Retinal pigment epithelial cell (primary cell): ENCODE measurements at regions not wholly inside any gene's neighbourhood (a gene's known extent, or its start where the extent isn't known, plus 50 kb on each side); places are given as distances from the start of the nearest gene placed in this dataset.
"Not testable (repeated sequence)": the region's sequence is repeated elsewhere in the genome, so short reads cannot be mapped to it uniquely, and the experiment has no call there.

Experiments used
- DNase-seq: peaks from one replicate; pipeline ENCODE4 v3.0.0-alpha.2; 2010; ENCODE audit warnings: low read depth
- H3K4me3 ChIP-seq: 2 replicates; pipeline ENCODE4 v1.5.1; 2011; ENCODE audit warnings: mild to moderate bottlenecking, low read length, control low read depth, moderate library complexity
- TF ChIP-seq, protein P1 (sequence below): conservative IDR thresholded peaks from 2 replicates; pipeline ENCODE4 v1.5.1; 2011; ENCODE audit warnings: low read depth, low read length, control low read depth, inconsistent platforms

GRCh38 chr2:75407038-75407530 is 153.7 kb downstream of the EVA1A start:
- TF ChIP-seq, protein P1, sequence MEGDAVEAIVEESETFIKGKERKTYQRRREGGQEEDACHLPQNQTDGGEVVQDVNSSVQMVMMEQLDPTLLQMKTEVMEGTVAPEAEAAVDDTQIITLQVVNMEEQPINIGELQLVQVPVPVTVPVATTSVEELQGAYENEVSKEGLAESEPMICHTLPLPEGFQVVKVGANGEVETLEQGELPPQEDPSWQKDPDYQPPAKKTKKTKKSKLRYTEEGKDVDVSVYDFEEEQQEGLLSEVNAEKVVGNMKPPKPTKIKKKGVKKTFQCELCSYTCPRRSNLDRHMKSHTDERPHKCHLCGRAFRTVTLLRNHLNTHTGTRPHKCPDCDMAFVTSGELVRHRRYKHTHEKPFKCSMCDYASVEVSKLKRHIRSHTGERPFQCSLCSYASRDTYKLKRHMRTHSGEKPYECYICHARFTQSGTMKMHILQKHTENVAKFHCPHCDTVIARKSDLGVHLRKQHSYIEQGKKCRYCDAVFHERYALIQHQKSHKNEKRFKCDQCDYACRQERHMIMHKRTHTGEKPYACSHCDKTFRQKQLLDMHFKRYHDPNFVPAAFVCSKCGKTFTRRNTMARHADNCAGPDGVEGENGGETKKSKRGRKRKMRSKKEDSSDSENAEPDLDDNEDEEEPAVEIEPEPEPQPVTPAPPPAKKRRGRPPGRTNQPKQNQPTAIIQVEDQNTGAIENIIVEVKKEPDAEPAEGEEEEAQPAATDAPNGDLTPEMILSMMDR = no peak
- no peak overlapping the region for H3K4me3 ChIP-seq

GRCh38 chr2:75406131-75406581 is 154.6 kb downstream of the EVA1A start:
- TF ChIP-seq, protein P1 = no peak
- DNase-seq = no peak
- H3K4me3 ChIP-seq = no peak overlapping the region

More at GRCh38 chr2:75407038-75407530, 153.7 kb downstream of the EVA1A start:
- DNase-seq = no peak

DNA sequence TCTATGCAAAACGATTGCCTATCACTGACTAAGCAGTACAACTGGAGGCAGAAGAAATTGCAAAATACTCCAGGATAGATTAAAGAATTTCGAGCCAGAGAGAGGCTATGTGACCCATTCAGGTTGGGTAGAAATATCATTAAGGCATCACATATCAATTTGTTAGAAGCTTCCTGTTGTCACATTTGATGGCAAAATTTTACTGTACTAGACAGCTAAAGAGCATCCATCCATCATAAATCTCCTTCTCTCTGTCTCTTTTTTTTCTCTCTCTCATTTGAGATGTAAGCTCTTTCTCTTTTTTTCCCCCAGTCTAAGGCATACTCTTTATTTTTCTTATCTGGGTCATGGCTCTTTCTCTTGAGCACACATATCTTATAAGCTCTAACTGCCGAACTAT is 155.7 kb downstream of the EVA1A start:
- H3K4me3 ChIP-seq = no peak overlapping the region
- TF ChIP-seq, protein P1 = no peak
- no peak for DNase-seq

DNA sequence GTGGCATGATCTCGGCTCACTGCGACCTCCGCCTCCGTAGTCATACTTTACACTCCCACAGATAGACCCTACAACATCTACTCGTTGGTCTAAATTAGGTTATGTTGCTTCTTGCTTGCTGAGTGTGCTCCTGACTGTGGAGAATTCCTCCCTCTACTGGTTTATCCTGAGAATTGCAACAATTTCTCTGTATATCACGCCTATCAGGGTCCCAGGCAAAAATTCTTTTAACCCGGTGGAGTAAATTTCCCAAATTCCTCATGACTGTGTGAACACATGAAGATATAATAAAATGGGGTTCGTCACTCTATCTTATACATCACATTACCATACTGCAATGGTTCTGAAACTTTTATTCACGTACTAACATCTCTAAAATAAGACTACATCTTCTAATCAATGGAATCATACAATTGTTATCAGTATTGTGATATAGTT is 156.7 kb downstream of the EVA1A start:
- no peak overlapping the region for H3K4me3 ChIP-seq
- peak; percentile 6 for DNase-seq
- TF ChIP-seq, protein P1 = peak; percentile 84

GRCh38 chr2:75396314-75396713 is 164.4 kb downstream of the EVA1A start:
- TF ChIP-seq, protein P1 = no peak
- no peak overlapping the region for H3K4me3 ChIP-seq
- DNase-seq = no peak

DNA sequence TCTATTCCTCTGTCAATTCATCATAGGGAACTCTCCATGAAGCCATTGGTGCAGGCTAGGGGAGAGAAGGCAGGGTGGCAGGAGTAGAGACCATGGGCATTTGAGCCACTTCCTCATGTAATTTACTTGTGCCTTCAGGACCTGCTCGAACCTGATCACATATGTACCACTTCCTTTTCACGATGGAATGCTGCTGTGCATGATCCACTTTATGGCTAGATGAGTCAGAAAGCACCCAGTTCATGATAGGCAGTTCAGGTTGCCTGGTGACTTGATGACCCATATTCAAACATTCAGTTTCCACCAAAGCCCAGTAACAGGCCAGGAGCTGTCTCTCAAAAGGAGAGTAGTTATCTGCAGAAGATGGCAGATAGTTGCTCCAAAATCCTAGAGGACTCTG is 166.0 kb downstream of the EVA1A start:
- not testable (repeated sequence) for DNase-seq, H3K4me3 ChIP-seq

GRCh38 chr2:75390169-75390568 is 170.6 kb downstream of the EVA1A start:
- H3K4me3 ChIP-seq = no peak overlapping the region
- TF ChIP-seq, protein P1 = no peak
- DNase-seq = no peak

DNA sequence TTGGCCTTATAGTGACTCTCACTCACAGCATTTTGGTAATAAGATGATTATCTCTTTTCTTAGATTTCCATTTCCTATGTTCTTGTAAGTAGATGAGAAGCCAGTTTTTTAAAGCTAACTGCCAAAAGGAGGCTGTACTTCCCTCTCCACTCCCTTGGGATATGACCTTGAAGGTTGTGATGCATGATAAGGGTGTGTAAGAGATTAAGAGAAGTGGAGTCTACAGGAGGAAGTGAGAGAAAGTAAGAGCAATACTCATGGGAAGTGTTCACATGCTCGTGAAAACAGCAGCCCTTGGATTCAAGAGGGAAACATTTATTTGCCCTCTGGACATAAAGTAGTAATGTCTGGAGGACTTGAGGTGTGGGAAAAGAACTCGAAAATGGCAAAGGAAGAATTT is 171.5 kb downstream of the EVA1A start:
- no peak for DNase-seq
- TF ChIP-seq, protein P1 = no peak
- H3K4me3 ChIP-seq = no peak overlapping the region
